ENCODE measurements at regions not wholly inside any gene's neighbourhood (a gene's known extent, or its start where the extent isn't known, plus 50 kb on each side); places are given as distances from the start of the nearest gene placed in this dataset.
"Not testable (repeated sequence)": the region's sequence is repeated elsewhere in the genome, so short reads cannot be mapped to it uniquely, and the experiment has no call there.

- no peaks in the 10 kb centered on the region for H3K4me1 ChIP-seq
- ATAC-seq (no peak), DNase-seq (no peak)
- no peak overlapping the region for H3K4me3 ChIP-seq
- intact Hi-C loops (cut with DNase I) = no loop called here
- H3K36me3 ChIP-seq = no peaks in the 10 kb centered on the region
- no peak for TF ChIP-seq CTCF (IDR thresholded peaks at IDR 0.05)
- WGBS, 2 donors = 49 to 56% methylated on average over 1 of the region's 1 CpG
- H3K27me3 ChIP-seq = no peaks in the 10 kb centered on the region
- H3K27ac ChIP-seq = no peak overlapping the region
- peaks cover 0 to 7% (median 0%) of the 10 kb centered on the region in 11 donors for H3K9me3 ChIP-seq
Observed at GRCh38 chr5:104840284-104840683, 1277.7 kb upstream of the NUDT12 start.

GRCh38 chr5:104831515-104831914 is 1268.9 kb upstream of the NUDT12 start:
- intact Hi-C loops (cut with DNase I); H3K27ac ChIP-seq; H3K4me3 ChIP-seq; H3K27me3 ChIP-seq; ATAC-seq; H3K36me3 ChIP-seq; H3K4me1 ChIP-seq; DNase-seq: not testable (repeated sequence)
- 88 to 92% methylated on average over 3 of the region's 3 CpGs for WGBS, 2 donors
- peaks cover 0 to 17% (median 0%) of the 10 kb centered on the region in 11 donors for H3K9me3 ChIP-seq

GRCh38 chr5:104821606-104822005 is 1259.0 kb upstream of the NUDT12 start:
- no peaks in the 10 kb centered on the region for H3K36me3 ChIP-seq
- peaks cover 0 to 7% (median 0%) of the 10 kb centered on the region in 11 donors for H3K9me3 ChIP-seq
- no peak for TF ChIP-seq CTCF (IDR thresholded peaks at IDR 0.05)
- DNase-seq (no peak), ATAC-seq (no peak)
- intact Hi-C loops (cut with DNase I) = no loop called here
- no peak overlapping the region for H3K27ac ChIP-seq
- H3K27me3 ChIP-seq = no peaks in the 10 kb centered on the region
- no peak overlapping the region for H3K4me3 ChIP-seq
- no peaks in the 10 kb centered on the region for H3K4me1 ChIP-seq

- Histone ChIP-seq H3K27ac (no peak overlapping the region), H3K4me1 (no peaks in the 10 kb centered on the region), H3K4me3 (no peak overlapping the region), H3K36me3 (no peaks in the 10 kb centered on the region), H3K27me3 (no peaks in the 10 kb centered on the region), H3K9me3 (peaks cover 0 to 7% (median 0%) of the 10 kb centered on the region in 11 donors)
- ATAC-seq = no peak
- intact Hi-C loops (cut with DNase I) = no loop called here
- no peak for TF ChIP-seq CTCF (IDR thresholded peaks at IDR 0.05)
- DNase-seq = no peak
- WGBS, 2 donors = 52 to 59% methylated on average over 1 of the region's 1 CpG
Observed at GRCh38 chr5:104817127-104817526, 1254.5 kb upstream of the NUDT12 start.

GRCh38 chr5:104815212-104815611 is 1252.6 kb upstream of the NUDT12 start:
- no peak overlapping the region for H3K4me3 ChIP-seq
- no peaks in the 10 kb centered on the region for H3K27me3 ChIP-seq
- ATAC-seq (no peak), DNase-seq (no peak)
- H3K27ac ChIP-seq = no peak overlapping the region
- TF ChIP-seq CTCF (IDR thresholded peaks at IDR 0.05) = no peak
- intact Hi-C loops (cut with DNase I) = no loop called here
- WGBS, 2 donors = 31 to 50% methylated on average over 1 of the region's 1 CpG
- no peaks in the 10 kb centered on the region for H3K4me1 ChIP-seq
- H3K9me3 ChIP-seq = peaks cover 0 to 10% (median 0%) of the 10 kb centered on the region in 11 donors
- H3K36me3 ChIP-seq = no peaks in the 10 kb centered on the region
